ENCODE measurements at regions not wholly inside any gene's neighbourhood (a gene's known extent, or its start where the extent isn't known, plus 50 kb on each side); places are given as distances from the start of the nearest gene placed in this dataset.

DNA sequence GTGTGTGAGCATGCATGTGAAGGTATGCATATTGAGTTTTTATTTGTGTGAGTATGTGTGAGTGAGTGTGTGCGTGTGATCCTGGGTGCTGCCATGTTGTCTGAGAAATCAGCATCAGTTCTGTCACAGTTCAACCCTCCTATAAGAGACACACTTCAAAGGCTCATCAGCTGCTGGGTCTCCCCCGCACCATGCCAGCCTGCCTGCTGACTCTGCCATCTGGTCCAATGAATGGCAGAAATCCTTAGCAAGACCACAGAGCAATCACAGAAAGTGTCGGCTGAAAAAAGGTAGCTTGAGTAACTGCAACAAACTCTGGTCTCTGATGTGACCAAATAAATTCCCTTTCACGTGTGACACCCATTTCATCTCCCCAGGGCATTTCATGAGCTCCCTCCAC lies 381.8 kb upstream of the MAF start:
- WGBS, 2 donors, result 79% methylated on average over 4 of the region's 4 CpGs
- no peak for DNase-seq (ENCODE audit: low spot score in 2 of 2)
- intact Hi-C loops (cut with DNase I; ENCODE audit: low total_unique reads), result no loop called here
- H3K4me3 ChIP-seq (ENCODE audit: low read depth, poor library complexity, severe bottlenecking), result no peak overlapping the region
- TF ChIP-seq, protein P1, sequence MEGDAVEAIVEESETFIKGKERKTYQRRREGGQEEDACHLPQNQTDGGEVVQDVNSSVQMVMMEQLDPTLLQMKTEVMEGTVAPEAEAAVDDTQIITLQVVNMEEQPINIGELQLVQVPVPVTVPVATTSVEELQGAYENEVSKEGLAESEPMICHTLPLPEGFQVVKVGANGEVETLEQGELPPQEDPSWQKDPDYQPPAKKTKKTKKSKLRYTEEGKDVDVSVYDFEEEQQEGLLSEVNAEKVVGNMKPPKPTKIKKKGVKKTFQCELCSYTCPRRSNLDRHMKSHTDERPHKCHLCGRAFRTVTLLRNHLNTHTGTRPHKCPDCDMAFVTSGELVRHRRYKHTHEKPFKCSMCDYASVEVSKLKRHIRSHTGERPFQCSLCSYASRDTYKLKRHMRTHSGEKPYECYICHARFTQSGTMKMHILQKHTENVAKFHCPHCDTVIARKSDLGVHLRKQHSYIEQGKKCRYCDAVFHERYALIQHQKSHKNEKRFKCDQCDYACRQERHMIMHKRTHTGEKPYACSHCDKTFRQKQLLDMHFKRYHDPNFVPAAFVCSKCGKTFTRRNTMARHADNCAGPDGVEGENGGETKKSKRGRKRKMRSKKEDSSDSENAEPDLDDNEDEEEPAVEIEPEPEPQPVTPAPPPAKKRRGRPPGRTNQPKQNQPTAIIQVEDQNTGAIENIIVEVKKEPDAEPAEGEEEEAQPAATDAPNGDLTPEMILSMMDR (IDR thresholded peaks at IDR 0.05), result no peak
- TF ChIP-seq POLR2A (IDR thresholded peaks at IDR 0.05), result no peak

DNA sequence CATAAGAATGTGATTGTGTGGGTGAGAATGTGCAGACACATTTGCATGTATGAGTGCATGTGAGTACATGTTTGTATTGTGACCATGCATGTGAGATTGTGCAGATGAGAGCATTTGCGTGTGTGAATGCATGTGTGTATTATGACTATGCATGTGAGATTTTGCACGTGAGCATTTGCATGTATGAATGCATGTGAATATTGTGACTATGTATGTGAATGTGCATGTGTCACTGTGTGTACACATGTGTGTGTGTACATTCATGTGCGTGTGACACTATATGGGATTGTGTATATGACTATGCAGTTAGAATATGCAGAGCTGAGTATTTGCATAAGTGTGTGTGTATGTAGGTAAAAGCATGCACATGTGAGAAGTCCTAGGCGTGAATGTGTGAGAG lies 381.3 kb upstream of the MAF start:
- 92 to 94% methylated on average over 4 of the region's 4 CpGs for WGBS, 2 donors
- intact Hi-C loops (cut with DNase I; ENCODE audit: low total_unique reads), result no loop called here
- no peak for DNase-seq (ENCODE audit: low spot score in 2 of 2)
- TF ChIP-seq, protein P1 (IDR thresholded peaks at IDR 0.05), result no peak
- no peak for TF ChIP-seq POLR2A (IDR thresholded peaks at IDR 0.05)
- no peak overlapping the region for H3K4me3 ChIP-seq (ENCODE audit: low read depth, poor library complexity, severe bottlenecking)

DNA sequence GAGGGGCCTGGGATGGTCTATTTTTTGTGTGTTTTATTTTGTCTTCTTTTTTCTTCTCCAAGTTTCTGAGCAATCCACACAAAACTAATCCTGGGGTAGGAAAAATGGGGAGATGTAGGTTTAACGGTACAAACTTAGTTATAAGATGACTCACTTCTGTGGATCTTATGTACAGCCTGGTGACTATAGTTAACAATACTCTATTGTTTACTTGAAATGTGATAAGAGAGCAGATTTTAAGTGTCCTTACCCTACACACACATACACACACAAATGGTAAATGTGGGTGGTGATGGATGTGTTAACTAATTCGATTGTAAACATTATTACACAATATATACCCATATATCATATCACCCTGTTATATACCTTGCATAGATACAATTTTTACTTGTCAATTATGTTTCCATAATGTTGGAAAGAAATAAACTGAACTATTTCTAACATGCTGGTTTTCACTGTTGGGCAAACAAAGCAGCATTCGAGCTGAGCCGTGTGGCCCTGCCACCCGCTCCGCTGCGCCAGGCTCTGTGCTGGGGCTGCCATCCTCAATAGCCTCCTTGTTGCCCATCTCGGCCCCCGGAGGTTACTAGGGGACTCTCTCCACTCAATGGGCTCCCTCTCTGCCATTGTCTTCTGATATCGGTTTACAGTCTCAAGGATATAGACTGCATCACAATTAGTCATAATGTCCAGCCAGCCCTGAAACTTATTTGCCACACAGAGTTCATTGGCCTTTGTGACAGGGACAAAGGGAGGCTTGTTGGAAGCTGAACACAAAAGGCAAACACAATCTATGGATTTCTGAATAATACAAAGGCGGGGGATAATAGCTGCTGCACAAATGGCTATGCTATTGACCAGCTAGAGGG lies 380.3 kb upstream of the MAF start:
- intact Hi-C loops (cut with DNase I; ENCODE audit: low total_unique reads), result no loop called here
- H3K4me3 ChIP-seq (ENCODE audit: low read depth, poor library complexity, severe bottlenecking), result no peak overlapping the region
- TF ChIP-seq, protein P1 (IDR thresholded peaks at IDR 0.05), result no peak
- no peak for TF ChIP-seq POLR2A (IDR thresholded peaks at IDR 0.05)
- DNase-seq (ENCODE audit: low spot score in 2 of 2), result no peak
- WGBS, 2 donors, result 87 to 91% methylated on average over 11 of the region's 11 CpGs

DNA sequence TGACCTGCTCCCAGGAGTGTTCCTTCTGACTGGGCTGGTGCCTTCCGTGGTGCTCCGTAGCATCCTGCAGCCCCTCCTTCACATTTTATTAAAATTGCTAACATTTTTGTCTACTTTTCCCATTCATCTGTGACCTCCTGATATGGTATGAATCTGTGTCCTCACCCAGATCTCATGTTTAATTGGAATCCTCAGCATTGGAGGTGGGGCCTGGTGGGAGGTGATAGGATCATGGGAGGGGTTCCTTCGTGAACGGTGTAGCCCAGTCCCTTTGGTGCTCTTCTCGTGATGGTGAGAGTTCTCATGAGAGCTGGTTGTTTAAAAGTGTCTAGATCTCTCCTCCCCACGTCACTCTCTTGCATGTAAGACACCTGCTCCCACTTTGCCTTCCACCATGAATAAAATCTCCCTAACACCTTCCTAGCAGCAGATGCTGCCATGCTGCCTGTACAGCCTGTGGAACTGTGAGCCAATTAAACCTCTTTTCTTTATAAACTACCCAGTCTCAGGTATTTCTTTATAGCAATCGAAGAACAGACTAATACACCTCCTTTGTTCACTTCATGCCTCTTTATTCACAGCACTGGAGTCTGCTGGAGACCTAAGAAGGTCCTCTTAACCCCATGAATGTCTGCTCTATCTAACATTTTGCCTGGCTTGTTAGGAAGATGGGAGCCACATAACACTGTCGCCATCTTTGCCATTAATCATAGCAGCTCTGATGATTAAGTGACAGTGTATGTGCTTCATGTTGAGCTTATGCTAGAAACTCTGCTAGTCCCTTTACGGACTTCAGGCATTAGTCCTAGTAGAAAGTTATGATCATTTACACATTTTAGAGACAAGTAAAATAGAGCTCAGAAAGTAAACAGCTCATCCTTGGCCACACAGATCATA lies 377.7 kb upstream of the MAF start:
- no peak for DNase-seq (ENCODE audit: low spot score in 2 of 2)
- TF ChIP-seq, protein P1 (IDR thresholded peaks at IDR 0.05), result no peak
- no peak for TF ChIP-seq POLR2A (IDR thresholded peaks at IDR 0.05)
- 95 to 96% methylated on average over 9 of the region's 9 CpGs for WGBS, 2 donors
- H3K4me3 ChIP-seq (ENCODE audit: low read depth, poor library complexity, severe bottlenecking), result no peak overlapping the region
- intact Hi-C loops (cut with DNase I; ENCODE audit: low total_unique reads), result no loop called here

DNA sequence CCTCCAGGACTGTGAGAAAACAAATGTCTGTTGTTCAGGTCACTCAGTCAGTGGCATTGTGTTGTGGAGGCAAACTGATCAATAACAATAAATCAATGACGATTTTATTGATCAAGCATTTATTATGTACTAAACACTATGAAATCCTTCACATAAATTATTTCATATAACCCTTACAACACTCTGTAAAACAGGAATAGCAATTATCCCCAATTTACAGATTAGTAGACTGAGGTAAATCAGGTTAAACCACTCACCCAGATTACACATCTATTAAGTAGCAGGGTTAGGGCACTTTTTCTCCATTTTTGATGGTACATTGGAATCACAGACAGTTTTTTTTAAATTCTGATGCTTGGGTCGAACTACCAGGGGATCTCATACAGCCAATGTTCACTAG lies 372.8 kb upstream of the MAF start:
- TF ChIP-seq, protein P1 (IDR thresholded peaks at IDR 0.05), result no peak
- TF ChIP-seq POLR2A (IDR thresholded peaks at IDR 0.05), result no peak
- 68 to 71% methylated on average over 2 of the region's 2 CpGs for WGBS, 2 donors
- intact Hi-C loops (cut with DNase I; ENCODE audit: low total_unique reads), result no loop called here
- no peak overlapping the region for H3K4me3 ChIP-seq (ENCODE audit: low read depth, poor library complexity, severe bottlenecking)
- no peak for DNase-seq (ENCODE audit: low spot score in 2 of 2)

Data from lower leg skin (tissue), 4 donors.